ENCODE measurements at regions not wholly inside any gene's neighbourhood (a gene's known extent, or its start where the extent isn't known, plus 50 kb on each side); places are given as distances from the start of the nearest gene placed in this dataset.

DNA sequence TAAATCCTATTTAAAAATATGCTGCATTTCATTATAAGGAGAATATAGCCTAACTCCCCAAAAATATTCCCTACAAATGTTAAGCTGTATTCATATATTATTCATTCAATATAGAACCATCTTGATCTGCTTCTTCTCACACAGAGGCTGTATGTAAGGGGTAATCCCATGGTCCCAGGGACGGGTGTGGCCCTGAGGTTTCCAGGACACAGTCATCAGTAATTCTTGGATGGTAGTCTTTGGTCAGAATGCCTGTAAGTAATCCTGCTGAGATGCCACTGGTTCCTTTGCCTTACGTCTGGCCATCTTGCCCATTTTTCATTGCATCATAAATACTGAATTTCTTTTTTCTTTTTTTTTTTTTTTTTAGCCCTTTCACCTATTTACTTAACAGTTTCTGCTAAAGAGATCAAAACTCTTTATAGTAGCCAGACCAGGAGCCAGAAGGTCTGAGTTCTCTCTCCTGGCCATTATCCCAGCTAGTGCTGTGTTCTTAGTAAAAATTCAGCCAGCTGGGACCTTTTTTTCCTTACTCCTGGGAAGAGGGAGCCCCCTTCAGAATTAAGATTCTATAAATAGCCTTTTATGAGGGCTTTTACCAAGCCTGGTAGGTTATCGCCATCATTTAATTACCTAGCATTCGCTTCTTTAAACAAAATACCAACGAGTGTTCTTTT lies 134.9 kb downstream of the SOX11 start:
- no TSS peak for BruUV-seq (replicated peaks)
- Mint-ChIP-seq H3K9me3 (ENCODE audit: unreplicated experiment) (no peaks in the 10 kb centered on the region), H3K27me3 (ENCODE audit: insufficient read depth, unreplicated experiment) (no peaks in the 10 kb centered on the region), H3K4me1 (ENCODE audit: insufficient read depth, unreplicated experiment) (no peaks in the 10 kb centered on the region), H3K36me3 (ENCODE audit: insufficient read depth, unreplicated experiment) (no peaks in the 10 kb centered on the region), H3K4me3 (ENCODE audit: unreplicated experiment) (no peak overlapping the region), H3K27ac (ENCODE audit: low read depth, unreplicated experiment) (no peak overlapping the region)
- TF ChIP-seq, protein P1, sequence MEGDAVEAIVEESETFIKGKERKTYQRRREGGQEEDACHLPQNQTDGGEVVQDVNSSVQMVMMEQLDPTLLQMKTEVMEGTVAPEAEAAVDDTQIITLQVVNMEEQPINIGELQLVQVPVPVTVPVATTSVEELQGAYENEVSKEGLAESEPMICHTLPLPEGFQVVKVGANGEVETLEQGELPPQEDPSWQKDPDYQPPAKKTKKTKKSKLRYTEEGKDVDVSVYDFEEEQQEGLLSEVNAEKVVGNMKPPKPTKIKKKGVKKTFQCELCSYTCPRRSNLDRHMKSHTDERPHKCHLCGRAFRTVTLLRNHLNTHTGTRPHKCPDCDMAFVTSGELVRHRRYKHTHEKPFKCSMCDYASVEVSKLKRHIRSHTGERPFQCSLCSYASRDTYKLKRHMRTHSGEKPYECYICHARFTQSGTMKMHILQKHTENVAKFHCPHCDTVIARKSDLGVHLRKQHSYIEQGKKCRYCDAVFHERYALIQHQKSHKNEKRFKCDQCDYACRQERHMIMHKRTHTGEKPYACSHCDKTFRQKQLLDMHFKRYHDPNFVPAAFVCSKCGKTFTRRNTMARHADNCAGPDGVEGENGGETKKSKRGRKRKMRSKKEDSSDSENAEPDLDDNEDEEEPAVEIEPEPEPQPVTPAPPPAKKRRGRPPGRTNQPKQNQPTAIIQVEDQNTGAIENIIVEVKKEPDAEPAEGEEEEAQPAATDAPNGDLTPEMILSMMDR (IDR thresholded peaks at IDR 0.05; ENCODE audit: unreplicated experiment): no peak
- DNase-seq (ENCODE audit: unreplicated experiment): no peak
- ChIA-PET CTCF (no interaction called here), POLR2A (no interaction called here)
- intact Hi-C loops (cut with micrococcal nuclease): no loop called here

DNA sequence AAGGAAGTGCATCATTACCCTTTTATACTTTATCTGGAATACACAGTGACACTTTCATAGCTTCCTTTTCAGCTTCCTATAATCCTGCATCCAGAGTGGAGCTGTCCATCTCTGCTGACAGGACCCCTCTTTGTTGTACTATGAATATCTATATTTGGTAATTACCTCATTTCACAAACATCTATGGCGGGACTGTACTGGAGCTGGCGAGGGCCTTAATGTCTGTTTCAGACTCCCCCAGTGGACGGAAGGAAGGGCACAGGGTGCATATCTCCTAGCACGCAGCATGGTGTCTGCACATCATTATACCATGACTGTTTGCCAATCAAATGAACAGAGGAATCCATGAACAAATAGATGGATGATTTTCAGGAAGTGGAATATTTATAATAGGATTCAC lies 142.3 kb downstream of the SOX11 start:
- no TSS peak for BruUV-seq (replicated peaks)
- no peak for DNase-seq (ENCODE audit: unreplicated experiment)
- CTCF ChIA-PET: no interaction called here
- no peaks in the 10 kb centered on the region for H3K27me3 Mint-ChIP-seq (ENCODE audit: insufficient read depth, unreplicated experiment)
- H3K36me3 Mint-ChIP-seq (ENCODE audit: insufficient read depth, unreplicated experiment): no peaks in the 10 kb centered on the region
- POLR2A ChIA-PET: no interaction called here
- H3K27ac Mint-ChIP-seq (ENCODE audit: low read depth, unreplicated experiment): no peak overlapping the region
- H3K9me3 Mint-ChIP-seq (ENCODE audit: unreplicated experiment): no peaks in the 10 kb centered on the region
- TF ChIP-seq, protein P1 (IDR thresholded peaks at IDR 0.05; ENCODE audit: unreplicated experiment): no peak
- intact Hi-C loops (cut with micrococcal nuclease): no loop called here
- H3K4me3 Mint-ChIP-seq (ENCODE audit: unreplicated experiment): no peak overlapping the region
- no peaks in the 10 kb centered on the region for H3K4me1 Mint-ChIP-seq (ENCODE audit: insufficient read depth, unreplicated experiment)

DNA sequence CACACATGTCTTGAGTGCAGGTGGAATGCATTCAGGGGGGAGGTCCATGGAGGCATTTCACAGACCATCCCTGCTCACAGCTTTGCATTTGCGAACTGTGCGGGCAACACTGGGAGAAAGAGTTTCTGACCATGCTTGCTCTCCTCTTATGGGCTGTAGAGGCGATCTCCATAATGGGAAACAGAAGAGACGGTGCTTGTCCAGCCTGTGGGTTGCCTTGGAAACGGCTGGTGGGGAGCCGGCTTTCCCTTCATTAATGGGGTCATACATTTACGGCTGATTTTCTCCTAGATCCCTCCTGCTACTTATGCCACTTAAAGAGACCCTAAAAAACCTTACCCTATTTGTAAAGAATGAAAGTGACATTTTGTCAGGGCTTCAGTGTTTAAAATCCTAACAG lies 147.4 kb downstream of the SOX11 start:
- no TSS peak for BruUV-seq (replicated peaks)
- Mint-ChIP-seq H3K27ac (ENCODE audit: low read depth, unreplicated experiment) (no peak overlapping the region), H3K27me3 (ENCODE audit: insufficient read depth, unreplicated experiment) (no peaks in the 10 kb centered on the region), H3K36me3 (ENCODE audit: insufficient read depth, unreplicated experiment) (no peaks in the 10 kb centered on the region), H3K4me1 (ENCODE audit: insufficient read depth, unreplicated experiment) (peaks cover 7% of the 10 kb centered on the region), H3K9me3 (ENCODE audit: unreplicated experiment) (no peaks in the 10 kb centered on the region), H3K4me3 (ENCODE audit: unreplicated experiment) (no peak overlapping the region)
- TF ChIP-seq, protein P1 (IDR thresholded peaks at IDR 0.05; ENCODE audit: unreplicated experiment): no peak
- no peak for DNase-seq (ENCODE audit: unreplicated experiment)
- CTCF ChIA-PET: interaction anchor here (1.1 kb wide), 1 partner anchor 146 kb away, joined by 3 read pairs; no protein-coding TSS in a partner anchor
- intact Hi-C loops (cut with micrococcal nuclease): no loop called here
- POLR2A ChIA-PET: no interaction called here

DNA sequence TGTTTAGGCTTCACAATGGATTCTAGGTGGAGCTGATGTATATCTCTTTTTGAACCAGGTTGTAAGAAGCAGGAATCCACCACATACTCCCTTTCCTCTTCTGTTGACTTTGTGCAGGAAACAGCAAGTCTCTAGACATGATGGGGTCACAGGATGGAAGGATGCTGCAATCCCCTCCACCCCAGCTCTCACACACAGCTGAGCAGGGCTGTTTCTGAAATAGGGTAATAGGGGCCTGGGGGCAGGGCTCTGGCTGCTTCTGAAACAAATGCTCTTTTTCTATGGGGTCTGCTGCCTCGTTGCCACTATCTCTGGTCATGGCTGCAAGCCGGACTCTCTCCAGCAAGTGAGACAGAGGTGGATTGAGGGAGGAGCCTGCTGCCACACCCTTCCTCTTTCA lies 148.9 kb downstream of the SOX11 start:
- Mint-ChIP-seq H3K4me1 (ENCODE audit: insufficient read depth, unreplicated experiment) (peaks cover 7% of the 10 kb centered on the region), H3K36me3 (ENCODE audit: insufficient read depth, unreplicated experiment) (no peaks in the 10 kb centered on the region), H3K4me3 (ENCODE audit: unreplicated experiment) (no peak overlapping the region), H3K9me3 (ENCODE audit: unreplicated experiment) (no peaks in the 10 kb centered on the region), H3K27me3 (ENCODE audit: insufficient read depth, unreplicated experiment) (no peaks in the 10 kb centered on the region), H3K27ac (ENCODE audit: low read depth, unreplicated experiment) (no peak overlapping the region)
- BruUV-seq (replicated peaks): no TSS peak
- ChIA-PET POLR2A (no interaction called here), CTCF (no interaction called here)
- intact Hi-C loops (cut with micrococcal nuclease): no loop called here
- TF ChIP-seq, protein P1 (IDR thresholded peaks at IDR 0.05; ENCODE audit: unreplicated experiment): no peak
- no peak for DNase-seq (ENCODE audit: unreplicated experiment)

Measured in MCF 10A (cell line).